Suppressor macrophage (primary cell): ENCODE measurements at regions not wholly inside any gene's neighbourhood (a gene's known extent, or its start where the extent isn't known, plus 50 kb on each side); places are given as distances from the start of the nearest gene placed in this dataset.
"Not testable (repeated sequence)": the region's sequence is repeated elsewhere in the genome, so short reads cannot be mapped to it uniquely, and the experiment has no call there.

Experiments
- DNase-seq, 4 experiments: peaks; one replicate each; pipeline ENCODE4 v3.0.0-alpha.2; 2020 to 2022

DNA sequence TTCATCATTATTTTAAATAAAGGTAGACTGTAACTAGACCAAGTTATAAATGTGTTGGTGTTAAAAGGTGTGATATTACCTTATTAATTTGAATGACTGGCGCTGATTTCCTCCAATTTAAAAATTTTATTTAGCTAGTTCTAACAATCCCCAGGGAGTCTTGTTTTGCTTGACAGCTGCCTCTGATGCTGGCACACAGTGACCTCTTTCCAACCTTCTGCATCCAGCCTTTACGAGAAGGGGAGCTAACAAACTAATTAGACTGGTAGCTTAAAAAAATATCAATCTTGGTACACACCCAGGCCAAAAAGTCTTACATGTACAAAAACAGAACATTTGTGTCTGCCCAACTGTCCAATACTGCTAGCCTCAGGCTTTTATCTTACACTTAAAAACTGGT is 51.8 kb upstream of the ENPEP start:
- DNase-seq, result no peak

DNA sequence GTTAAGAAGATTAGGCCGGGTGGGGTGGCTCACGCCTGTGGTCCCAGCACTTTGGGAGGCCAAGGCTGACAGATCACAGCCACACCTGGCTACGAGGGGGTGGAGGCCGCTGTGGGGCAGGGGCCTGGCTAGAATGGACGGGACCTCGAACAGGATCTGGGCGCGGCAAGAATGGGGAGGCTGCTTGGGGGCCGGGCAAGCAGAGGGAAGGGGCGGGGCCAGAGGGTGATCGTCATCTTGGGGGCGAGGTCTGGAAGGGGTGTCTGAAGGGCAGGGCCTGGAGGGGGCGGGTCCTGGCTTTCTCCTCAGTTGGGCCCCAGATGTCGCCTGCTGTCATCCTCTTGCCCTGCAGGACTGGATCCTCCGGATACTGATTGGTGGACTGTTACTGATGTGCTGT is 57.3 kb upstream of the ENPEP start:
- DNase-seq, result no peak

DNA sequence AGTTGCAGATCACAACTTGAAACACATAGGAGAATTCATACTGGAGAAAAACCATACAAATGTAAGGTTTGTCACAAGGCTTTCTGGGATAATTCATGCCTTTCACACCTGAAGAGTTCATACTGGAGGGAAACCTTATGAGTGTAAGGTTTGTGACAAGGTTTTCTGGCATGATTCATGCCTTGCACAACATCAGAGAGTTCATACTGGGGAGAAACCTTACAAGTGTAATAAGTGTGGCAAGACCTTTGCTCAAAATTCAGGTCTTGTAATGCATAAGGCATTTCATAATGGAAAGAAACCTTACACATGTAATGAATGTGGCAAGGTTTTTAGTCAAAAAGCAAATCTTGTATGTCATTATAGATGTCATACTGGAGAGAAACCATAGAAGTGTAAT is 58.8 kb upstream of the ENPEP start:
- DNase-seq, result no peak

DNA sequence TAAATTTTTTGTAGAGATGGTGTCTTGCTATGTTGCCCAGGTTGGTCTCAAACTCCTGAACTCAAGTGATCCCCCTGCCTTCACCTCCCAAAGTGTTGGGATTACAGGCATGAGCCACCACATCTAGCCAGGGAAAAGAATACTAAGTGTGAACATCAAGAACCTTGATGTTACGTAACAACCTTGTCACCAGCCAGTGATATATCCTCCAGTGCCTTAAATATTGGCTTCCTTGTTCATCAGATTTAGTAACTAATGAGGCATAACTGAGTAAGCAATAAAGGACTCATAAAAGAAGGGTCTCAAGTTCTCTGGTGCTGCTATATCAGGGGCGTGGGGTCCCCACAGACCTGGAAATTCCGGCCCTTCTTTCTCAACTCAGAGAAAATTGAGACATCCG is 60.5 kb upstream of the ENPEP start:
- no peak for DNase-seq

DNA sequence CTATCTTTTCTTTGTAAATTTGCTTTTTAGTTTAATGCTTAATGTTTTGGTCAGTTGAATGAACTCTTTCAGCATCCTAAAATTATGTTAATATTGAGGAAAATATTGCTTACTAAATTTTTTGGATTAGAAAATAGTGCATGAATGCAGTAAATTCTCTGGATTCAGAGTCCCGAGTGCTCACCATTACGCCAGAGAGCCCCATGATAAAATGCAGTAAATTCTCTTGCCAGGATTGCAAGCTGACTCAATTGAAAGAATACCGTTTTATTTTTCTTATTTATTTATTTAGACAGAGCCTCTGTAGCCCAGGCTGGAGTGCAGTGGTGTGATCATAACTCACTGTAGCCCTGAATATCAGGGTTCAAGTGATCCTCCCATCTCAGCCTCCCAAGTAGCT is 60.9 kb upstream of the ENPEP start:
- DNase-seq, result no peak

DNA sequence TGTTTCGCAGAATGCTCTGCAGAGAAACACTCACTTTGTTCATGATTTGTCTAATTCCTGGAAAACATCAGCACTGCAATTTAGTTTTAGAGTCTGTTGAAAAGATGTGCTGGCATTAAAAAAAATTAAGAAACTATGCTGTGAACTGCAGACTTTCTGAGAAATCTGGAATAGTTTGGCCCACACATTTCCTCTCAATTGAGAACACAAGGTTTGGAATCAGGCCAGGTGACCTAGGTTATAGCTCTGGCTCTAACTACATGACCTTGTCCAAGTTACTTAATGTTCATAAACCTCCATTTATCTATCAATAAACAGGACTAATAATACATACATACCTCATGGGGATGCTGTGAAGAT is 61.4 kb upstream of the ENPEP start:
- DNase-seq, result no peak

DNA sequence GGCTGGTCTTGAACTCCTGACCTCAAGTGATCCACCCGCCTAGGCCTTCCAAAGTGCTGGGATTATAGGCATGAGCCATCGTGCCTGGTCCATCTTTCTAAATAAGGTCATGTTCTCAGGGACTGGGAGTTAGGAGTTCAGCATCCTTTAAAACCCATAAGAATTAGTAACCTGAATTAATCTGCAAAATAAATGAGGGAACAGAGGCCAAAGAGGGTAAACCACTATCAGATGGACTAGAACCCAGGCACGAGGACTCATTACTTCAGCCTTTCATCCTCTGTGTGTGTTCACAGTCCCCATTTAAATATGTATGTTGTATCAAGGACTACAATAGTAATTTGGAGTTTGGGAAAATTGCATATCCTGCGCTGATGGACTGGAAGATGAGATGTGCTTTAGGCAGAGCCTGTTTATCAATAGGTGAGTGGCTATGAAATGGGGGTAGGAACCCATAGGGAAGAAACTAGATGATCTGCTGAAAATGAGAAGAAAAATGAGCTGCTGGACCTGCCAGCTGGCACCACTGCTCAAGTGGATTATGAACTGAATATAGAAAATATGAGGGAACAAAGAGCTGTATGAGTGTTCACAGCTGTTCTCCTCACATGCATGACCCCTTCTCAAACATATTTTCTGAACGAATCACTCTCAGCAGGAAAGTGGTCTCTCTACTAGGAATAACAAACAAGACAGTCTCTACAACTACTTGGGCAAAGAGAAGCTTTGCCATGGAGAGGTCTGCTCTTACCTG is 62.0 kb upstream of the ENPEP start:
- not testable (repeated sequence) for DNase-seq

DNA sequence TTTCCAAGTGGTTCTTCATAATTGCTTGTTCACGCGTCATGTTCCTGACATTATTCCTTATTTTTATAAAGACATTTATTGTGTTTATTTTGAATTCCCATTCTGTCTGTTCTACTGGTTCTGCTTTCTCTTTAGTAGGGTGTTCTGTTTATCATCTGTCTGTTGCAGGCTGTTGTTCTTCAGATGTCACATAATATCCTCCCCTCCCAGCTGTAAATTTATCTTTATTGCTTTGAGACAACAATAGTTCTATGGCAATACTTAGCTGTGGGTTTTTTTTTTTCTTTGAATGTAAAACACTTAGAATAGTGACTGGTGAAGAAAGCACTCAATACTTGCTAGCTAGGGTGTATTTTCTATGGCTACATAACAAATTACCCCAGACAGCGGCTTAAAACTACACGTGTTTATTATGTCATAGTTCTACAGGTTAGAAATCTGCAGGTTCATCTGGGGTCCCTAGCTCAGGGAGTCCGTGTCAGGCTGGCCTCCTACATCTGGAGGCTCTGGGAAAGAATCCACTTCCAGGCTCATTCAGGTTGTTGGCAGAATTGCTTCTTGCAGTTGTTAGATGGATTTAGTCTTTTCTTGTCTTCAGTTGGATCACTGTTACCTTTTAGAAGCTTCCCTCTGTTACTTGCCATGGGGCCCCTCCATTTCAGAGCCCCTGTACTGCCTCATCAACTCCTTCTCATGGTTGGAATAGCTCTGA is 63.4 kb upstream of the ENPEP start:
- DNase-seq, result no peak

DNA sequence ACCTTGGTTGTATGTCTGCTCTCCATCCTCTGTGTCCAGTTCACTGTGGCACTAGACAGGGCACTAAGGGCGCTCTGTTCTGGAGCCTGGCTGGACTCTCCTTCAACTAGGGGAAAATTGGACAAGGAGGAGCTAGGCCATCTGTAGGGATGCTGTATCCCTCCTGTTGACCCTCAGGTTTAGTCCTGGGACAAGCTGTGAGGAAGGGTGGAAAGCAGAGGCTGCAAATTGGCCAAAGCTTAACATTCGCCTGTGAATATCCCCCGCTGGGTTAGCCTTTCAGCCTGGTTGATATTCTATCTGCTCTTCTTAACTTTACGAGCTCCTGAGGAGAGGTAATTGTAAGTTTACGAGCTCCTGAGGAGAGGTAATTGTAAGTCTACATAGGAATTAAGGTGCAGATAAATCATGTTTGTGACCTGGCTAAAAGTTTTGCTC is 64.4 kb upstream of the ENPEP start:
- DNase-seq, result no peak

DNA sequence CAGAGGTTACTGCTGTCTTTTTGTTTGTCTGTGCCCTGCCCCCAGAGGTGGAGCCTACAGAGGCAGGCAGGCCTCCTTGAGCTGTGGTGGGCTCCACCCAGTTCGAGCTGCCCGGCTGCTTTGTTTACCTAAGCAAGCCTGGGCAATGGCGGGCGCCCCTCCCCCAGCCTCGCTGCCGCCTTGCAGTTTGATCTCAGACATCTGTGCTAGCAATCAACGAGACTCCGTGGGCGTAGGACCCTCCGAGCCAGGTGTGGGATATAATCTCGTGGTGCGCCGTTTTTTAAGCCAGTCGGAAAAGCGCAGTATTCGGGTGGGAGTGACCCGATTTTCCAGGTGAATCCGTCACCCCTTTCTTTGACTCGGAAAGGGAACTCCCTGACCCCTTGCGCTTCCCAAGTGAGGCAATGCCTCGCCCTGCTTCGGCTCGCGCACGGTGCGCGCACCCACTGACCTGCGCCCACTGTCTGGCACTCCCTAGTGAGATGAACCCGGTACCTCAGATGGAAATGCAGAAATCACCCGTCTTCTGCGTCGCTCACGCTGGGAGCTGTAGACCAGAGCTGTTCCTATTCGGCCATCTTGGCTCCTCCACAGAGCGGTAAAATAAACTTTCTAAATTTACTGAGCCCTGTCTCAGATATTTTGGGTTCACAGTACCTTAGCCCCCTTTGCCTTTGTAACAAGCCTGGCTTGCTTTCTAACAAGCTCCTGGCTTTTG is 64.9 kb upstream of the ENPEP start:
- not testable (repeated sequence) for DNase-seq

DNA sequence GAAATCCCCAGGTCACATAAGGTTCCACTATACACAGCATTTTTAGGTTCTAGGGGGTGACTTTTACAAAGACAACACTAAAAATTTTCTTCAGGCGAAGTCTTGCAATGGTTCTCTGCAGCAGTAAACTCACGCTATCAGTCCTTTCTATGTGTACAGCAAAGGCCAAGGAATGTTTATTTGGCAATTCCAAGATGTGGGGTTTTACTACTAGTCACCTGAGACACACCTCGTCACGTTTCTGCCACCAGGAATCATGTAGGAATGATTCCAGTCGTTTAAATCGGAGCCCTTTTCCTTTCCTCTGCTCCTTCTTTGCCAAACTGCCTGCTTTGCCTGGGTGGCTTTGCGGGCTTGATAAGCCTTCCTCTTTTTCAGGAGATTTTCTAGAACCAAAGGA is 75.9 kb upstream of the ENPEP start:
- no peak for DNase-seq

DNA sequence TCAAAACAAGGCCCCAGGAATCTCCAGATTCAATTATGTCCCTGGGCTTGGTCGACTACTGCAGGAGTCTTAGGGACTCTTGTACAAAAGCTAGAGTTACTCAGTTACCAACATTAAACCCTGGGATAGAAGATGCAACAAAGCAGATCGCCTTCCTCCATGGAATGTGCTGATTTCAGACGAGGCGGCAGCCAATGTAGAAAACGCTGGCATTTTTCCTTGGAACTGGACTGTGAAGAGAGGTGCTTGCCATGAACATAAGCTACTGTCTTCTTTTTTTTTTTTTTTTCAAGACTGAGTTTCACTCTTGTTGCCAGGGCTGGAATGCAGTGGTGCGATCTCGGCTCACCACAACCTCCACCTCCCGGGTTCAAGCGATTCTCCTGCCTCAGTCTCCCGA is 76.9 kb upstream of the ENPEP start:
- not testable (repeated sequence) for DNase-seq

DNA sequence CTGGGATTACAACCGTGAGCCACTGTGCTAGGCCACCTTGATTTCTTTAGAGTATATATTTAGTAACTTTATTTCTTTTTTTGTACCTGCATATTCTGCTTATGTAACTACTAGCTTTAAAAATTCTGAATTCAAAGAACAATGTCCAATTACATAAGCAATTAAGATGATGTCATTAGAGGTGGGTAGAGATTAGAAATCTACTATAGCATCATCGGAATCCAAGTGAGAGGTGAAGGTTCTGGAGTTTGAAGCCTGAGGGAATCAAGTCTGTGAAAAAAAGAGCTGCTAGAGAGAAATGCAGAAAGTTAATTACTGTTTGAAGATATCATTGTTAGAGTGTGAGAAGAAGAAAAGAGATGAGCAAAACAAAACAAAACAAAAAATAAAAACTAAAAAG is 79.0 kb upstream of the ENPEP start:
- DNase-seq, result no peak

DNA sequence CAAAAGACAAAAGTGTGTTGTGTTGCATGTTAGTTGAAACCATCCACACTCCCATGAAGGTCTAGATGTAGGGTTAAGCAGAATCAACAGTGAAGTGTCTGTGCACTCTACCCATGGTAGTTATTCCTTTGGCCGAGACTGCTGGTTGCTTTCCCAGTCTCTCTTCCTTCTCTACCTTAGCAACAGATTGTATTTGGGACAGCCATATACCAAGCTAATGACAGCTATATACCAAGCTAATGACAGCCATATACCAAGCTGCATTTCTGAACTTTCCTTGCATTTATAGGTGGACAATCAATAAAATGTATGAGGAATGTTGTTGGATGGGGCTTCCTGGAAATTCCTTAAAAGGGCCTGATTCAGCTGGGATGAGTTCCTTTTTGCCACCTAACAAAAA is 80.5 kb upstream of the ENPEP start:
- no peak for DNase-seq

DNA sequence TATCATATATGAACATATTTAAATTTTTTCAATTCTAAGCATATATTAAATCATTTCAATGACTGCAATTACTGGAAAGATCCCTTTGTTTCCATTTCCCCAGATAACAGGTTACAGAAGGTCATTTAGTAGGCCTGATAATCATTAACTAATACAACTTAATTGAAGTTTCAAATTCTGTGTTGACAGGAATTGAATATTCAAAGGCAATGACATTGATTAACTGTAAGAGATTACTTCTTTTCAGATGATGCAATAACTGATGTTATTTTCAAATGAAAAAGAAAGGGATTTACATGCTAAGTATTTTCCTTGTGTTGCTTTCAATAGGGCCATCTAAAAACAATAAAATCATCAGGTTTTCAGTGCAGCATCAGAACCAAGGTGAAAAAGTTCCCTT is 81.1 kb upstream of the ENPEP start:
- no peak for DNase-seq

DNA sequence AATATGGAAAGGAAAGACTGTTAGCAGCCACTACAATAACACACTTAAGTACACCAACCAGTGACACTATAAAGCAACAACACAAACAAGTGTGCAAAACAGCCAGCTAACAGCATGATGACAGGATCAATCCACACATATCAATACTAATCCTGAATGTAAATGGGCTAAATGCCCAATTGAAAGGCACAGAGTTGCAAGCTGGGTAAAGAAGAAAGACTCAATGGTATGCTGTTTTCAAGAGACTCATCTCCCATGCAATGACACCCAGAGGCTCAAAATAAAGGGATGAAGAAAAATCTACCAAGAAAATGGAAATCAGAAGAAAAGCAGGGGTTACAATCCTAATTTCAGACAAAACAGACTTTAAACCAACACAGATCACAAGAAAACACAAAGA is 94.2 kb upstream of the ENPEP start:
- no peak for DNase-seq

DNA sequence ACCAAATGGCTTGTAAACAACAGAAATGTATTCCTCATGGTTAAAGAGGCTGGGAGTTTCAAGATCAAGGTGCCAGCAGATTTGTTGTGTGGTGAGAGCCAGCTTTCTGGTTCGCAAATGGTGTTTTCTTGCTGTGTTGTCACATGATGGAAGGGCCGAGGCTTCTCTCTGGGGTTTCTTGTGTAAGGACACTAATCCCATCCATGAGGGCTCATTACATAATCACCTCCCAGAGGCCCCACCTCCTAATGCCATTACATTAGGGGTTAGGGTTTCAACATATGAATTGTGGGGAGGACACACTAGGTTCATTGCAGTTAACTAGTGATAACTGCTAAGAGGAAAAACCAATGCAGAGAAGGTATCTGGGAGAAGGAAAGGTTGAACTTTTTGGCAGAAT is 103.5 kb upstream of the ENPEP start:
- no peak for DNase-seq

DNA sequence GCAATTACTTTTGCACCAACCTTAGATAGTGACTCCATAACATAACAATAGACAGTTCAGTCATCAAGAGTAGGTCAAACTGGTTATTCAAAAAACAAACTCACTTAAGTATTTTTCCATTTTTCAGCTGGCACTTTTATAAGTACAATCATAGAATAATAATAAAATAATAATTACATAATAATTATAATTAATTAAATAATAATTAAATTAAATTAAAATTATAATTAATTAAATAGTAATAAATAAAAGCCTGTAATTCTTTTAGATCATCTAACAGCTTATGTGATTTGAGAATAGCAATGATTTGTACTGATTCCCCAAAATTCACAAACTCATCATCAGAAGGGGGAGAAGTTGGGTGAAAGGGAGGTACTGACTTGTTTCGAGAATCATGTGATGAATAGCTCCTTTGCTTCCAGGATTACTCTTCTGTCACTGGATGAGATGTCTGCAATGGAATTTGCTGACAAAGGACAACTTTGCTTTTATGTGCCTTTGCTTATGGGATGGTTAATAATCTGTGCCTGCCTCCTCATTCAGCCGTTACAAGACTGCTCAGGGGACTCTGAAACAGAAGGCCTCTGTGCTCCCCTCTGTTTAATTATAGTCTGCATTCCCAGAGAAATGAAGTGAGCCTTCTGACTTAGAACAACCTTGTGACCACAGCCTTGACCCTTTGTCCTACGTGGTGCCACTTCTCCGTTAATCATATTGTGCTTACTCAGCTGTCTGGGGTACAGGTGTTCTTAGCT is 104.8 kb upstream of the ENPEP start:
- no peak for DNase-seq

DNA sequence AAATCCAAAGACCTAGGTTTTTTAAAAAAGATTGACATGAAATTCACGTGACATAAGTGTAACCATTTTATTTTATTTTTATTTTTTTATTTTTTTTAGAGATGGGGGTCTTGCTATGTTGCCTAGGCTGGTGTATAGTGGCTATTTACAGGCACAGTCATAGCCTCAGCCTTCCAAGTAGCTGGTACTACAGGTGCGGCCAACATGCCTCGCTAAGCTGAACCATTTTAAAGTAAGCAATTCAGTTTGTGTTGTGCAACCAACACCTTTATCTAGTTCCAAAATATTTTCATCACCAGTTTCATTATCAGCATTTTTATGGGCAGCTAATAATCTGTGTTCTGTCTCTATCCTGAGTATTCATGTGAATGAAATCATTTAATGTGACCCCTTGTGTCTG is 107.5 kb upstream of the ENPEP start:
- DNase-seq, result no peak

DNA sequence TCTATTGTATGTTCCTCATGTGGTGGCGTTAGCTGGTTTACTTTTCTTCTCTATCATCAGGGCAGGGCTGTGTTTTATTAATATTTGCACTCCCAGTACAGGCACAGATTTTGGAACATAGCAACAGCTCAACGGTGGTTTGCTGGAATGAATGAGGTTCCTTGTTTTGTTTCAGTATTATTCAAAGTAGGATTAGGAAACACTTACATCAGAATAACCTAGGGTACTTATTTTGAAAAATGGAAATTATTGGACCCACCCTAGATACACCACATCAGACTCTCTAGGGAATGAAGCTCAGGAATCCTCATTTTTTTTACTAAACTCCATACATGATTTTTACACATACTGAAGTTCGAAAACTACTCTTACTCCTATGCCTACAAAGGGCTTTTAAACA is 108.8 kb upstream of the ENPEP start:
- DNase-seq, result no peak

DNA sequence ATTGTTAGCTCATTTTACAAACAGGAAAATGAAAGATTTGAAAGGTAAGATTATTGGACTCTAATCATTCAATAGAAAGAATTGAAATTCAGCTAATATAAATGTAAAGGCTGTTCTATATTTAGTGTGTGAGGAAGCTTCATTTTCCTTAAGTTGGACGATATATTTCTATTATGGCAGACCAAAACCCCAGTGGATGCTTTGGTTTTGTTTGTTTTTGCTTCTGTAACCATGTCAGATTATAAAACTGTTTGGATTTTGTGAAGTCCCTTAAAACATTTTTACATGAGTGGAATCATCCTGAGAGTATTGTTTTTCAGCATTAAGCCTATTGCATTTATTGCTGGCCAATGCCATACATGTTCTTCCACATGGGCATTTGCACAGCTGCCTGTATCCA is 110.2 kb upstream of the ENPEP start:
- DNase-seq, result no peak

DNA sequence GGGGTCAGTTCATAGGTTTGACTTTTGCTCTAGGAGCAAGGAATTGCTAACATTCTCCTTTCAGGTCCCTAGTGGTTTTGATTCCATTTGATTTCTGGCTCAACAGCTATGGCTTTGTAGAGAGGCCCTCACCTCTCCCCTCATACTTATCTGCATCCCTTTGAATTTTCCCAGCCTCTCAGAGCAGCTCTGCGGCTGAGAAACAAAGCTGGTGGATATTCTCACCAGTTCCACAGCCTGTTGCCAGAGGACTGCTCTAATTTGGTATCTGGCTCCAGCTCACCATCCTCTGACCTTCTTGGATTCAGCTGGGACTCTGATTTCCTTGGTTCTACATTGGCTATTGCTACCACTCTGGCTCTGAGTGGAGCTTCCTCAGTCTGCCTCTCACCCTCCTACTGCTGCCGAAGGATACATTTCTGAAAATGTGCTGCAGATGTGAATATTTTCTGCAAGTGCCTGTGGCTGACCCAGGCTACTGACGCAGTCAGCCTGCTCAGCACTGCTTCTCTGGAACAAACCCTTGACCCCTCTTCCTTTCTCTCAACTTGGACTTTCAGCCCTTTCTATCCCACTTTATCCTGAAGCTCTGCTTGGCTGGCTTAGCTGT is 110.9 kb upstream of the ENPEP start:
- no peak for DNase-seq

DNA sequence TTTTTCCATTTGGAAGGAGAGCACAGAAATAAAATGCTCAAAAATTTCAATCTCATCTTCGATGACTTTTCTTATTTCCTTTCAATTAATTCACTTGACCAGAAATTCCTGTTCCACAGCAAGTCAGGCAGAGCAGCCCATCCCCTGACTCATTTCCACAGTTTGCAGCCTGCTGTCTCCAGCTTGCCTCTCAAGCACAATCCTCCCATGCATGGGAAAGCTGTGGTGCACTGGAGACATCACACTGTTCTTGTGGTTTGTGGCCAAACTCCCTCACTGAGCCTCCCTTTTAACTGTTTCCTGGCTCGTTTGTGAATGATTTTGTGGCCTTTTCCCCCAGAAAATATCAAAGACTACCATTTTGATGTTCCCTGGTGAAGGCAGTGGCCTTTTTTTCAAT is 114.0 kb upstream of the ENPEP start:
- no peak for DNase-seq
